Osteocyte (in vitro differentiated cells): ENCODE measurements at regions not wholly inside any gene's neighbourhood (a gene's known extent, or its start where the extent isn't known, plus 50 kb on each side); places are given as distances from the start of the nearest gene placed in this dataset.
A peak's percentile ranks its signal among the peaks of the same experiment; 100 is the strongest.

Experiments
- DNase-seq: peaks from one replicate; pipeline ENCODE4 v3.0.0; 2021; ENCODE audit warnings: mixed read lengths; ENCODE audit not compliant: unreplicated experiment; ENCODE audit errors: extremely low spot score
- H3K27ac Mint-ChIP-seq: one replicate; pipeline ENCODE4 v1.8.0; 2021; ENCODE audit warnings: mild to moderate bottlenecking, mixed read lengths; ENCODE audit not compliant: unreplicated experiment
- H3K27me3 Mint-ChIP-seq: one replicate; pipeline ENCODE4 v1.8.0; 2021; ENCODE audit warnings: mixed read lengths; ENCODE audit not compliant: unreplicated experiment
- H3K36me3 Mint-ChIP-seq: one replicate; pipeline ENCODE4 v1.8.0; 2021; ENCODE audit warnings: mixed read lengths; ENCODE audit not compliant: unreplicated experiment
- H3K4me1 Mint-ChIP-seq: one replicate; pipeline ENCODE4 v1.8.0; 2021; ENCODE audit warnings: mixed read lengths; ENCODE audit not compliant: unreplicated experiment
- H3K4me3 Mint-ChIP-seq: one replicate; pipeline ENCODE4 v1.8.0; 2021; ENCODE audit warnings: mild to moderate bottlenecking, moderate library complexity, mixed read lengths; ENCODE audit not compliant: unreplicated experiment
- H3K9me3 Mint-ChIP-seq: one replicate; pipeline ENCODE4 v1.8.0; 2021; ENCODE audit warnings: mixed read lengths; ENCODE audit not compliant: unreplicated experiment
- TF ChIP-seq, protein P1 (sequence below): fragments of 200-600 bp; sonication (generic); IDR thresholded peaks from 2 replicates; pipeline ENCODE4 v1.5.0; 2021; ENCODE audit warnings: antibody characterized with exemption, mild to moderate bottlenecking, moderate library complexity

DNA sequence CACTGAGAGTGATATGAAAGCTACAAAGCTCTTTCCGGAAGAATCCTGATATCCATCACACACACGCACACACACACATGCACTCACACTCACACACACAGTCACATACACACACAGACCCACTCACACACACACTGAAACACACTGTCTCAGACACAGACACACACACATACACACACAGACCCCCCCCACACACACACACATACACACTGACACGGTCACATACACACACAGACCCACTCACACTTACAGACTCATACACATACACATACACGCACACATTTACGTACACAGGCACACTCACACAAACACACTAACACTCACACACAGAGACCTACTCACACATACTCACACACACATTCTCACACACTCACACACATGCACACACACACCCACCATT, 58.6 kb downstream of the LIG4 start:
- no peak for DNase-seq
- Mint-ChIP-seq H3K4me1 (no peaks in the 10 kb centered on the region), H3K27me3 (peaks cover 6% of the 10 kb centered on the region), H3K4me3 (no peak overlapping the region), H3K27ac (no peak overlapping the region), H3K36me3 (no peaks in the 10 kb centered on the region), H3K9me3 (no peaks in the 10 kb centered on the region)
- TF ChIP-seq, protein P1, sequence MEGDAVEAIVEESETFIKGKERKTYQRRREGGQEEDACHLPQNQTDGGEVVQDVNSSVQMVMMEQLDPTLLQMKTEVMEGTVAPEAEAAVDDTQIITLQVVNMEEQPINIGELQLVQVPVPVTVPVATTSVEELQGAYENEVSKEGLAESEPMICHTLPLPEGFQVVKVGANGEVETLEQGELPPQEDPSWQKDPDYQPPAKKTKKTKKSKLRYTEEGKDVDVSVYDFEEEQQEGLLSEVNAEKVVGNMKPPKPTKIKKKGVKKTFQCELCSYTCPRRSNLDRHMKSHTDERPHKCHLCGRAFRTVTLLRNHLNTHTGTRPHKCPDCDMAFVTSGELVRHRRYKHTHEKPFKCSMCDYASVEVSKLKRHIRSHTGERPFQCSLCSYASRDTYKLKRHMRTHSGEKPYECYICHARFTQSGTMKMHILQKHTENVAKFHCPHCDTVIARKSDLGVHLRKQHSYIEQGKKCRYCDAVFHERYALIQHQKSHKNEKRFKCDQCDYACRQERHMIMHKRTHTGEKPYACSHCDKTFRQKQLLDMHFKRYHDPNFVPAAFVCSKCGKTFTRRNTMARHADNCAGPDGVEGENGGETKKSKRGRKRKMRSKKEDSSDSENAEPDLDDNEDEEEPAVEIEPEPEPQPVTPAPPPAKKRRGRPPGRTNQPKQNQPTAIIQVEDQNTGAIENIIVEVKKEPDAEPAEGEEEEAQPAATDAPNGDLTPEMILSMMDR, result no peak

DNA sequence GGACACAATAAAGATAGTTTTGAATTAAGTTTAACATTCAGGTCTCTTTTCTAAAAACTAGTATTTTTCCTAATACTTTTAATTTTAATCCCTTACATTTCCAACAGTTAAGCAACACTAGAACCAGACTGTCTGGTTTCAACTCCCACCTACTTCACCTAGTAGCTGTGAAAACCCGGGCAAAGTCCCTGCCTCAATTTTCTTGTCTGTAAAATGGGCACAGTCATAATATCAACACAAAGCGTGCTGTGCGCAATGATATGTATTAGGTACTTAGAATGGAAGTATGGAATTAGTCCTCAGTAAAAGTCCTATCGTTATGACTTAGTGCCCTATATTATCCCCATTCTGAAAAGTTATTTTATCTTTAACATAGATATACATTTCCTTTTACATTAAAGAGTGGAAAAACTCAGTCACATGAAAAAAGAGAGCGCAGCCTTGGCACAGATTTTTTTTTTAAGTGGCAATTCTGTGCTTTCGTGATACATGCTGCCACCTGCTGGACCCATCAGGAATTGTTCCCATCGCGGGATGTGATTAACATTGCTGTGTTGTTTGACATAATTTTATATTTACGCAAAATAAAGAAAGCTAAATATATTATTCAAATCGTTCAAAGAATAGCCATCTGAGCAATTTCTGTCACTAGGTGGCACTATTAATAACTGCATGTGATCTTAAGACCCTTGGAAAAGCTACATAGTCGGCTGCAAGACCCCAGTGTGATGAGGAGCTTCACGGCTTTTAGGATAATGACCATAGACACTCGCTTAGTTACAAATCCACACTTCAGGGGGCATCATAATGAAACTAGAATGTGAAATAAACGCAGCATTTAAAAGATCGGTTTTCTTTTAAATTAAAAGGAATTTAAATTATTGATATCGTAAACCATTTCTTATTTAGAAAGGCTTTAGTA, 59.9 kb downstream of the LIG4 start:
- no peak overlapping the region for H3K4me3 Mint-ChIP-seq
- peaks cover 6% of the 10 kb centered on the region for H3K27me3 Mint-ChIP-seq
- H3K27ac Mint-ChIP-seq, result no peak overlapping the region
- no peaks in the 10 kb centered on the region for H3K36me3 Mint-ChIP-seq
- no peaks in the 10 kb centered on the region for H3K4me1 Mint-ChIP-seq
- TF ChIP-seq, protein P1, result peak; percentile 87
- H3K9me3 Mint-ChIP-seq, result no peaks in the 10 kb centered on the region
- DNase-seq, result no peak

DNA sequence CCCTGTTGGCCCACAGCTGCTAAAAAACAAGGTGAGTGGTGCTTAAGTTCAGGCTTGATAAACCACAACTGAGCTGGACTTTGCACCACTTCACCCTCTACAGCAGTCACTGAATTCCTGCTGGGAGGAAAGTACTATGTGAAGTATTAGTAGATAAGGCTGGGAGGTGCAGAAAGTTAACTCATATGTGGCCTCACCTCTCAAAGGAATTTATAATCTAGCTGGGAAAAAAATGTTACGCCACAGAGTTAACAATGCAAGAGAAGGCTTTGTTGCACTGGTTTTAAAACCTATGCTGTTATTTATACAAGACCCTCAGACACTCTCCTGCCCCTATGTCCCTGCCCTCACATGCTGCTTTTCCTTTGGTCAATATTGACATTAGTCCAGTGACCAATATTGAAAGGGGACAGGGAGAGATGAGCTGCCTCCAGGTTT, 60.9 kb downstream of the LIG4 start:
- Mint-ChIP-seq H3K4me3 (no peak overlapping the region), H3K36me3 (no peaks in the 10 kb centered on the region), H3K27ac (no peak overlapping the region), H3K27me3 (peaks cover 9% of the 10 kb centered on the region), H3K9me3 (no peaks in the 10 kb centered on the region), H3K4me1 (no peaks in the 10 kb centered on the region)
- no peak for DNase-seq
- TF ChIP-seq, protein P1, result no peak

DNA sequence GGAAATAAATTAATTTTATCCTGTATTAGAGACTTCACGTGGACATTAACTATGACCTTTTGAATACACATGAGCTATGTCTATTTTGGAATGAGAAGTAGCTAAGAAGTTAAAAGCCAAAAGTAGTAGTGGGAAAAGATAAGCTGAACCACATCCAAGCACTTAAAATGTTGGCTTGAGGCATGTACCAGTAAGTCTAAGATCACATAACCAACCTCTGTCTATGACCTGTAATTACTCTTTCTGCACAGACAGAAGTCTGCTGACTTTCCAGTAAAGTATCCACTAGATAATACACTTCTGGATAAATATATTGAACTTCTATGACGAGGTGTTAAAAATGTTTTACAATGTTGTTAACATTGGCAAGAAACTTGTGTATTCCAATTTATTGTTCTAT, 68.7 kb downstream of the LIG4 start:
- TF ChIP-seq, protein P1, result no peak
- no peak for DNase-seq
- Mint-ChIP-seq H3K36me3 (no peaks in the 10 kb centered on the region), H3K27ac (no peak overlapping the region), H3K4me3 (no peak overlapping the region), H3K27me3 (peaks cover 27% of the 10 kb centered on the region), H3K9me3 (no peaks in the 10 kb centered on the region), H3K4me1 (no peaks in the 10 kb centered on the region)

DNA sequence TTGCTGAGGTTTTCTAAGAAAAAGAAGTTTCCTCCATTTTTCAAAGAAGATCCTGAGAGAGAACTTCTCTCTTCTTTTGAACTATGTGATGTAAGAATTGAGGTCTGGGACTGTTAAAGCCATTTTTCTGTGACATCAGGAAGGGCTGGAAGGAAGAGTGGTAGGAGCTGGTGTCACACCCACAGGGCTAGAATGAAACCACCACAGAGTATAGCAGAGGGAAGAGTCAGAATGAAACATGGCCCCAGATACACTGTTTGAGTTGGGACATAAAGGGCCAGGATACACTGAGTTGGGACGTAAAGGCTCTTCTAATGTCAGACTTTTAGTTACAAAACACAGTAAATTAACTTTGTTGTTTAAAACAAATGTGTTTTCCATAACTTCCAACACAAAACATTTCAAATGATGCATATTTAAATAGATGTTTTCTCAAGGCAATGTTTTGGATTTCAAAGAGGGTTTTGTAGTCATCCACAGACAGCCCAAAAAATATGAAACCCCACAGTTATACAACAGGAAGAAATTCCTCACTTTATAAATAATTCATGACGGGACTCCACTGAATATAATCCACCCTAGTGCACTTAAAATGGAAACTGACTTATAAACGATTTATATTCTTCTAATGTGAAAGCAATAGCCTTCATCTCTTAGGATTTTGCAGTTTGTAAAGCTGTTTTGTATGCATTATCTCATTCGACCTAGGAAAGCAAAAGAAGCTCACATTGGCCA, 72.5 kb downstream of the LIG4 start:
- Mint-ChIP-seq H3K36me3 (no peaks in the 10 kb centered on the region), H3K9me3 (no peaks in the 10 kb centered on the region), H3K27me3 (peaks cover 23% of the 10 kb centered on the region), H3K27ac (no peak overlapping the region), H3K4me1 (no peaks in the 10 kb centered on the region), H3K4me3 (no peak overlapping the region)
- TF ChIP-seq, protein P1, result no peak
- DNase-seq, result no peak
